ENCODE measurements at regions not wholly inside any gene's neighbourhood (a gene's known extent, or its start where the extent isn't known, plus 50 kb on each side); places are given as distances from the start of the nearest gene placed in this dataset.
"Not testable (repeated sequence)": the region's sequence is repeated elsewhere in the genome, so short reads cannot be mapped to it uniquely, and the experiment has no call there.

DNA sequence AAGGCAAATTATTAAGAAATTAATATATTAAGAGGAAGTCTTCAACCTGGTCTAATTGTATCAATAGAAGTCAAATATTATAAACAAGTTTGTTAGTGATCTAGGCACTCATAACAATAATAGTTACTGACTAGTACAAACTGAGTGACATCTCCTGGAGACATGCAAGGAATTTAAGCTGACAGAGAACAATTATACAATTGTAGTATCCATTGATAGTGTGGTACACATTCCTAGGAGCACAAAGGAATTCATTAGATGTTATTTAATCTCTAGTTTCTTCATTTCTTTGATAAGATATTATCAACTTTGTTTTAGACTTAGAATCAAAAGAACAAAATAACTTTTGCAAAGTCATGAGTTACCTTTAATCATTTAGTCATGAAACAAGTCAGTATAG is 1048.6 kb downstream of the PCDH7 start:
- ATAC-seq = no peak
- no peak for DNase-seq (ENCODE audit: low spot score in 2 of 2)
- no peaks in the 10 kb centered on the region for H3K36me3 Mint-ChIP-seq
- H3K9me3 Mint-ChIP-seq = peaks cover 23 to 24% of the 10 kb centered on the region in 2 donors
- no peak overlapping the region for H3K27ac Mint-ChIP-seq

DNA sequence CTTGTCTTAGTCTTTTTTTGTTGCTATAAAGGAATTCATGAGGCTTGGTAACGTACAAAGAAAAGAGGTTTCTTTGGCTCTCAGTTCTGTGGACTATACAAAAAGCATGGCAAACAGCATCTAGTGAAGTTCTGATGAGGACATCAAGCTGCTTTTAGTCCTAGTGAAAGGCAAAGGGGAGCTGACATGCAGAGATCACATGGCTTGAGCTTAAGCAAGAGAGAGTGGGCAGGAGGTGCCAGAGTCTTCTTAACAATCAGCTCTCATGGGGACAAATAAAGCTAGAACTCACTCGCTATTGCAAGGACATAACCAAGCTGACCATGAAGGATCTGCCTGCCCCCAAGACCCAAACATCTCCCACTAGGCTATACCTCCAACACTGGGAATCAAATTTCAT is 1063.1 kb downstream of the PCDH7 start:
- no peak for DNase-seq (ENCODE audit: low spot score in 2 of 2)
- Mint-ChIP-seq H3K9me3 (peaks cover 16 to 21% of the 10 kb centered on the region in 2 donors), H3K36me3 (peaks cover 0 to 5% of the 10 kb centered on the region in 2 donors), H3K27ac (no peak overlapping the region)
- ATAC-seq = no peak

DNA sequence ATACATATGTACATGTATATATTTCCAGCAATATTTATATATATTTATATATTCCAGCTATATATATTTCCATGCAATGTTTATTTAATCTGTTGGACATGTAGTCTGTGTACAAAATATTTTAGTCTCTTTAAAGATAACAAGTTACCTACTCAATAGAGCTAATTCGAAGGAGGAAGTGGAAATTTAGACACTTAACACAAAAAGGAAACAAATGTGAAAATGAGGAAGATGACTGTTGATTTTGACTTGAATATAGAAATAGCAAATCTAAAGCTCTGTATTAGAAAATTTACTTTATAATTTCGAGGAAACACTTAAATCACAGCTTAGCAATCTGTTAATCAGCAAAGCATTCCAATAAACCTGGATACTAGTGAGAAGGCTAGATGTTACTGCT is 1064.4 kb downstream of the PCDH7 start:
- no peak for ATAC-seq
- Mint-ChIP-seq H3K9me3 (peaks cover 21 to 25% of the 10 kb centered on the region in 2 donors), H3K36me3 (peaks cover 0 to 5% of the 10 kb centered on the region in 2 donors), H3K27ac (no peak overlapping the region)
- no peak for DNase-seq (ENCODE audit: low spot score in 2 of 2)

DNA sequence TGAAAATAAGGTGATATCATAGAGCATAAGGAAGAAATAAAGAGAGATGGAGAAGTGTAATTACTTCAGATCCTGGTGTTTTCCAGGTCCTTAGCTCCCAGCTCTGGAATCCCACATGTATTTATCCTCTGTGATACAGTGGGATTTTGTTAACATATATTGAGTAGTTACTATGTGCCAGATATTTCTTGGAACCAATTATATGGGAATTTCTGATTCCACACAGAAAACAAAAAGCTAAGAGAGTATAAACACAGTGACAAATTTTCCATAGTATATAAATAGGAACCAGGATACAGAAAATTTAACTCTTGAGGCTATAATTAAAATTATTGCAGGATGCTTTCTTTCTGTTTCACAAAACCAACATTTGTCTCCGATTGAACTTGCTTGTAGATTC is 1067.5 kb downstream of the PCDH7 start:
- DNase-seq (ENCODE audit: low spot score in 2 of 2) (no peak), ATAC-seq (no peak)
- Mint-ChIP-seq H3K27ac (no peak overlapping the region), H3K36me3 (peaks cover 0 to 5% of the 10 kb centered on the region in 2 donors), H3K9me3 (peaks cover 14 to 23% of the 10 kb centered on the region in 2 donors)

DNA sequence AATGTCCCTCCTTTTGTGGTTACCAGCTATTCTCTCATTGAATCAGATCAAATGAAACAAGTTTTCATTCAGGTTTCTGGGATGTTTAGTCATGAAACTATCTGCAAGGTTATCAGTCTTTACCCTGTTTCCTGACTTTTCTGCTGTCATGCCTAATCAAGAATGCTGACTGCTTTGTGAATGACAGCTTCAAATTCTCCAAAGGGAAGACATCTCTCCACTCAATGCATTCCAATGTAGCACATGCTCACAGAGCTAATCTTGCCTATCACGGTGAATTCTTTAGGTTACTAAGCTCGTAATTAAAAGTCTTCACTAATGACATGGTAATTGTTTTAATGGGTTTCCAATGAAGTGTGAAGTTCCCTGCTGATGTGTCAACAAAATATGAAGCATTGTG is 1068.5 kb downstream of the PCDH7 start:
- peaks cover 0 to 5% of the 10 kb centered on the region in 2 donors for H3K36me3 Mint-ChIP-seq
- DNase-seq (ENCODE audit: low spot score in 2 of 2) = no peak
- no peak for ATAC-seq
- H3K9me3 Mint-ChIP-seq = peaks cover 12 to 16% of the 10 kb centered on the region in 2 donors
- no peak overlapping the region for H3K27ac Mint-ChIP-seq

DNA sequence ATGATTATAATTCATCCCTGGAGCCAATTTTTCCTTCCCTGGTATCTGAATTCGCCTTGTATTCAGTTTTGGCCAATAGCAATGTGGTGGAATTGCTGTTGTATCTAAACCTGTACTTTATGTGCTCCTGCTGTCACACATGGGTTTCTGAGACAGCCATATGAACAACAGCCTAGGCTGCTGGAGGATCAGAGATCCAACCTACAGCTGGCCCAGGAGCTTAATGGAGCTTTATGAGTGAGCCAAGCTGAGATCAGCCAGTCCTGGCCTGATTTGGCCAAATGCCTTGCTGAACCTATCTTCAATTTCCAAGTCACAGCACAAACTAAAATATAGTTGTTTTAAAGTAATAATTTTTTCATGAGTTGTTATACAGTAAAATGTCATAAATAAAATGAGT is 1071.5 kb downstream of the PCDH7 start:
- peaks cover 0 to 5% of the 10 kb centered on the region in 2 donors for H3K36me3 Mint-ChIP-seq
- DNase-seq (ENCODE audit: low spot score in 2 of 2) = no peak
- ATAC-seq = no peak
- no peak overlapping the region for H3K27ac Mint-ChIP-seq
- H3K9me3 Mint-ChIP-seq = peaks cover 16 to 18% of the 10 kb centered on the region in 2 donors

DNA sequence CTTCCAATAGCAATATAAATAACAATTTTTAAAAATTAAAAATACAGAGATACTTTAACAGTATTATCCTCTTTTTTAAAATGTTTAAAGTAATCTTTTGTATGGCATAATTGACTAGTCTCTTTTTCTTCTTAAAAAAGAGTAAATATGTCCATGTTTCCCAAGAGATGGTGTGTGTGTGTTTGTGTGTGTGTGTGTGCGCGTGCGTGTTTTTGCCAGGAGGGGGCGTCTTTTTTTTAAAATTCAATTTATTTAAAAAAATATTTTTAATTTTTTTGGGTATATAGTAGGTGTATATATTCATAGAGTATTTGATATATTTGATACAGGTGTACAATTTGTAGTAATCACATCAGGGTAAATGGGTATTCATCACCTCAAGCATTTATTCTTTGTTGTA is 1073.7 kb downstream of the PCDH7 start:
- no peak for ATAC-seq
- H3K36me3 Mint-ChIP-seq = no peaks in the 10 kb centered on the region
- no peak overlapping the region for H3K27ac Mint-ChIP-seq
- H3K9me3 Mint-ChIP-seq = peaks cover 11% of the 10 kb centered on the region in 2 donors
- no peak for DNase-seq (ENCODE audit: low spot score in 2 of 2)

DNA sequence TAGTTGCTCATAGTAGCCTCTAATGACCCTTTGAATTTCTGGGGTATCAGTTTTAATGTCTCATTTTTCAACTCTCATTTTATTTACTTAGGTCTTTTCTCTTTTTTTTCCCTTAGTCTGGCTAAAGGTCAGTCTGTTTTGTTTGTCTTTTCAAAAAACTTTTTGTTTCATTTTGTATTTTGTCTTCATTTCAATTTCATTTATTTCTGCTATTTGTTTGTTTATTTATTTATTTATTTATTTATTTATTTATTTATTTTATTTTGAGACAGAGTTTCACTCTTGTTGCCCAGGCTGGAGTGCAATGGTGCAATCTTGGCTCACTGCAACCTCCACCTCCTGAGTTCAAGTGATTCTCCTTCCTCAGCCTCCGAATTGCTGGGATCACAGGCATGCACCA is 1076.9 kb downstream of the PCDH7 start:
- H3K27ac Mint-ChIP-seq; ATAC-seq; DNase-seq (ENCODE audit: low spot score in 2 of 2); H3K36me3 Mint-ChIP-seq: not testable (repeated sequence)
- H3K9me3 Mint-ChIP-seq = peaks cover 20 to 26% of the 10 kb centered on the region in 2 donors

DNA sequence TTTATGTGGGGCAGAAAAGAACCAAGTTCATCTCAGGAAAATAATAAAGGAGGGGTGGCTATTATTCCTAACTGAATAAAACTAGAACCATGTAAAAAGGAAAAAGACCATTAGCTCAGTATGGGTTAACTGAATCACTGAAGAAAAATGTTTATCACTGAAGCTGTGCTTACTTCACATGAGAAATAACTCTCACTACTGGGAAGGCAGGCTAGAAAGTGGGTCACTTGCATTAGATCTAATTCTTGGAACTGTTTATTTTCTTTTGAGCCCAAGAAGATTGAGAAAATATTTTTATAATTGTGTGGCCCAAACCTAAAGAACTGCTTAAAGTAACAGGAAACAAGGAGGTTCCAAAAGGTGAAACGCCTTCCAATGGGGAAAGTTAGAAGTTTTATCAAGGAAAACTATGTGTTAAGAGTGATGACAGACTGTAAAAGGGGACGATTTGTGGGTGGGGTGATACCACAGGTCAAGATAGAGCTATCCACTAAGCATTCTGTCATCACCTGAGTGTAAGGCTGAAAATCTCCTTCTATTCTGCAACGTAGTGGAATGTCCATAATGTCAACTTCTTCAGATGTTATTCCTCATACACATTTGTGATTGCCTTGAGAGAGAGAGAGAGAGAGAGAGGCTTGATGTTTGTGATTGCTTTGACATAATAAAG is 1083.5 kb downstream of the PCDH7 start:
- Mint-ChIP-seq H3K27ac (no peak overlapping the region), H3K36me3 (no peaks in the 10 kb centered on the region), H3K9me3 (peaks cover 21 to 26% of the 10 kb centered on the region in 2 donors)
- no peak for DNase-seq (ENCODE audit: low spot score in 2 of 2)
- no peak for ATAC-seq

DNA sequence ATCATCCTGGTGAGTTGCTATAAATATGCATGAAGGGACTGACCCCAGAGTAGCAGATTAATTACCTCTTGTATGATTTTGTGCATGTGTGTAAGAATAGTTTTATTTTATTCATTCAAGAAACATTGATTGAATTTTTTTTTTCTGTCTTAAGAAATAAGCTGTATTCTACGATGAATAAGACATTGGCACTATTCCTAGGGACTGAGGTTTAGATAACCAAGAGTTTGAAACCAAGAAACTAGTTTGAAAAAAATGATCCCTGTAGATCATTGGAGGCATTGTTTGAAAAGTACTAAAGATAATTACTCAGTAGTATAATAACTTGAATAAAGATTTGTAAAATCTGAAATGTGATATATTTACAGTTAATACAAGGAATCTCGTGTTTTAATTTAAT is 1086.9 kb downstream of the PCDH7 start:
- ATAC-seq (no peak), DNase-seq (ENCODE audit: low spot score in 2 of 2) (no peak)
- H3K27ac Mint-ChIP-seq = no peak overlapping the region
- H3K9me3 Mint-ChIP-seq = peaks cover 10% of the 10 kb centered on the region in 2 donors
- no peaks in the 10 kb centered on the region for H3K36me3 Mint-ChIP-seq

DNA sequence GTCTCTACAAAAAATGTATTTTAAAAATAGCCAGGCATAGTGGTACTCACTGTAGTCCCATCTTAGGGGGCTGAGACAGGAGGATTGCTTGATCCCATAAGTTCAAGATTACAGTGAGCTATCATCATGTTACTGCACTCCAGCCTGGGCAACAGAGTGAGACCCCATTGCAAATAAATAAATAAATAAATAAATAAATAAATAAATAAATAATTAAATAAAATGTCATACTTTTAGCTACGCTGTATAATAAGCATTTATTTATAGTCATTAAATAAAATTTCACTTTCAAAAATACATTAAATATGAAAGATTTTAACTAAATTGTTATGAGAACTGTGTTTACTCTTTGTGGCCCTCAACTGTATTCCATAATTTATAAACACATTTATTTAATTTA is 1124.2 kb downstream of the PCDH7 start:
- peaks cover 9 to 11% of the 10 kb centered on the region in 2 donors for H3K9me3 Mint-ChIP-seq
- no peak overlapping the region for H3K27ac Mint-ChIP-seq
- DNase-seq (ENCODE audit: low spot score in 2 of 2) (no peak), ATAC-seq (no peak)
- H3K36me3 Mint-ChIP-seq = no peaks in the 10 kb centered on the region

DNA sequence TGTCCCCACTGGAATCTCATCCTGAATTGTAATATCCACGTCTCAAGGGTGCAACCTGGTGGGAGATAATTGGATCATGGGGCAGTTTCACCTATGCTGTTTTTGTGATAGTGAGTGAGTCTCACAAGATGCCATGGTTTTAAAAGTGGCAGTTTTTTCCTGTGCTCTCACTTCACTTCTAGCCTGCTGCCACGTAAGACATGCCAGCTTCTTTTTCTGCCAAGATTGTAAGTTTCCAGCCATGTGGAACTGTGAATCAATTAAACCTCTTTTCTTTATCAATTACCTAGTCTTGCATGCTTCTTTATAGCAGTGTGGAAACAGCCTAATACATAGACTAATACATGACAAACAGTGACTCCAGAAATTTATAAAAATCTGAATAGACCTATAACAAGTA is 1131.8 kb downstream of the PCDH7 start:
- H3K36me3 Mint-ChIP-seq = no peaks in the 10 kb centered on the region
- peaks cover 15 to 20% of the 10 kb centered on the region in 2 donors for H3K9me3 Mint-ChIP-seq
- no peak overlapping the region for H3K27ac Mint-ChIP-seq
- DNase-seq (ENCODE audit: low spot score in 2 of 2) (no peak), ATAC-seq (no peak)

DNA sequence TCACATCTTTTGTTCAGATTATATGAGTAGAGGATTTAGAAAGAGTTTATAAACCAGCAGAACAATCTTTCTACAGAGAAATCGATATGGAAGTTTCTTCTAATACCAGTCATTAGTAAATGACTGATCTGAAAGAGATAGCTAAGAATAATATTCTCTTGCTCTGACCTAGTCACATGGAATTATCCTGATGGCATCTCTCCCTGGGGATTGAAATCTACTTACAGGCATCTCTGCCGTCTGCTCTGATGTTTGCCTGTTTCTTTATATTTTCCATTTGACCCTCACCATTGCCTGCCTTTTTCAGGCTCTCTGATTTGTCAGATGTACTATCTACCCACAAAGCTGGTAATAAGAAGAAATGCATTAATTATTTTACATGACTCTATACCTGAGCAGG is 1157.3 kb downstream of the PCDH7 start:
- H3K36me3 Mint-ChIP-seq = no peaks in the 10 kb centered on the region
- no peak overlapping the region for H3K27ac Mint-ChIP-seq
- DNase-seq (ENCODE audit: low spot score in 2 of 2) = no peak
- ATAC-seq = no peak
- H3K9me3 Mint-ChIP-seq = peaks cover 9 to 10% of the 10 kb centered on the region in 2 donors

DNA sequence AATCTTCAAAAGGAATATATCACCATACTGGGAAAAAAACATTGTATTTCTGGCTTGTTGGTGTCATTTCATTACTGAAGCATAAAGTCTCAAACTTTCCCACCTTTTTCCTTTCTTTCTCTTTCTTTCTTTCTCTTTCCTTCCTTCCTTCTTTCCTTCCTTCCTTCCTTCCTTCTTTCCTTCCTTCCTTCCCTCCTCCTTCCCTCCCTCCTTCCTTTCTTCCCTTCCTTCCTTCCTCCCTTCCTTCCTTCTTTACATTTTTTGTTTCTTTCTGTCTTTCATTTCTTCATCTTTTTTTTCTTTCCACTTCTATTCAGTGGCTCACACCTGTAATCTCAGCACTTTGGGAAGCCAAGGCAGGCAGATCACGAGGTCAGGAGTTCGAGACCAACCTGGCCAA is 1160.7 kb downstream of the PCDH7 start:
- H3K9me3 Mint-ChIP-seq; ATAC-seq; H3K27ac Mint-ChIP-seq; H3K36me3 Mint-ChIP-seq; DNase-seq (ENCODE audit: low spot score in 2 of 2): not testable (repeated sequence)

DNA sequence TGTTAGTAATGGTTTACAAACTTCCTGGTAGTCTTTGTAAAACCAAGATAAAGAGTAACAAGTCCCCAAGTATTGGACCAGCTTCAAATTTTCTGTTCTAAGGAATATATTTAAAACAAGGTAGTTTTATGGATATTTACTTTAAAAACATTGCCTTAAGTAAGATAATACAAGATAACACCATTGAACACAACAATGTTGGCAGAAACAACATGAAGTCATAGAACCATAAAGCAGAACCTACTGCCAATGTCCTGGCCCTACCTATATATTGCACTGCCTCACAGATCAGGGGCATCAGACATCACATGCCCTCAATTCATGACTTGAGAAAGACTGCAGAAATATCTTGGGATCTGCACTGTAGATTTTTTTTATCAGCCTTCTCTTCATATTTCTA is 1176.2 kb downstream of the PCDH7 start:
- Mint-ChIP-seq H3K9me3 (peaks cover 8 to 18% of the 10 kb centered on the region in 2 donors), H3K36me3 (no peaks in the 10 kb centered on the region), H3K27ac (no peak overlapping the region)
- ATAC-seq (no peak), DNase-seq (ENCODE audit: low spot score in 2 of 2) (no peak)

DNA sequence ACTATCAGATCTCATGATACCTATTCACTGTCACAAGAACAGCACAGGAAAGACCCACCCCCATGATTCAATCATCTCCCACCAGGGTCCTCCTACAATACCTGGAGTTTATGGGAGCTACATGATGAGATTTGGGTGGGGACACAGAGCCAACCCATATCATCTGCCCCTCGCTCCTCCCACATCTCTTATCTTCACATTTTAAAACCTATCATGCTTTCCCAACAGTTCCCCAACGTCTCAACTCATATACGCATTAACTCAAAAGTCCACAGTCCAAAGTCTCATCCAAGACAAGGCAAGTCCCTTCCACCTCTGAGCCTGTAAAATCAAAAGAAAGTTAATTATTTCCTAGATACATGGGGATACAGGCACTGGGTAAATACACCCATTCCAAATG is 1185.2 kb downstream of the PCDH7 start:
- DNase-seq (ENCODE audit: low spot score in 2 of 2) (no peak), ATAC-seq (no peak)
- Mint-ChIP-seq H3K9me3 (peaks cover 10 to 25% of the 10 kb centered on the region in 2 donors), H3K36me3 (no peaks in the 10 kb centered on the region), H3K27ac (no peak overlapping the region)

DNA sequence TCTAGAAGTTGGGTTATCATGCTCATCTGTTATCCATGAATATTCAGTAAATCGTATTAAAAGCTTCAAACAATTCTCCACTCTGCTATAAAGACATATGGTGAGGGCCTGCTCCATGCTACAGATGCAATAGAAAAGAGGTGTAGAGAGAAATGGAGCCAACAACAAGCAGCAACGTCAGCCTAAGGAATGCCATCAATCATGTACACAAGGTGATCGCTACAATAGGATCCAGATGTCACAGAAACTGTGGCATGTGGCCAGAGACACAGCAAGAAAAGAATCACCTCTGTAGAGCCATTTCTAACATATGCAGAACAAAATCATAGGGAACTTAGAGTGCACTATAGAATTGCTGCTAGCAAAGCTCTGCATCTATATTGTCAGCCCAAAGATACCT is 1188.1 kb downstream of the PCDH7 start:
- ATAC-seq (no peak), DNase-seq (ENCODE audit: low spot score in 2 of 2) (no peak)
- Mint-ChIP-seq H3K9me3 (peaks cover 13 to 21% of the 10 kb centered on the region in 2 donors), H3K36me3 (no peaks in the 10 kb centered on the region), H3K27ac (no peak overlapping the region)

DNA sequence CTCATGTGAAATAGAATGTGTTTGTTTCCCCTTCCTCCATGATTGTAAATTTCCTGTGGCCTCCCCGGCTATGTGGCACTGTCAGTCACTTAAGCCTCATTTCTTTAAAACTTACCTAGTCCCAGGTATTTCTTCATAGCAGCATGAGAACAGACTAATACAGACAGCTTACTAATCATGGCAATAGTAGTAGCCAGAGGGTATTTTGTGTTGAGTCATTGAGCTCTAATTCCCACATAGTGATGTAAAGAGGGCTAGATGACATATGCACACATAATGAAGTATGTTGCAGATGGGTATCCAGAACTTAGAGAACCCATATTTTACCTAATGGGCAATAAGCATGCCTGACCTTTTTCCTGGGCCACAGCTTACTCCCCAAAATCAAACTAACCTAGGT is 1197.2 kb downstream of the PCDH7 start:
- Mint-ChIP-seq H3K36me3 (peaks cover 0 to 5% of the 10 kb centered on the region in 2 donors), H3K27ac (no peak overlapping the region), H3K9me3 (peaks cover 13 to 14% of the 10 kb centered on the region in 2 donors)
- ATAC-seq (no peak), DNase-seq (ENCODE audit: low spot score in 2 of 2) (no peak)

Measured in activated naive CD4-positive, alpha-beta T cell treated with anti-CD3 and anti-CD28 coated beads, Interleukin-2, amount 50 U/mL, for 72 hours (primary cell).